Natural killer cell (primary cell): ENCODE measurements at regions not wholly inside any gene's neighbourhood (a gene's known extent, or its start where the extent isn't known, plus 50 kb on each side); places are given as distances from the start of the nearest gene placed in this dataset.

Experiments used
- ATAC-seq, 3 donors: fragments of 150-1000 bp in 2 of 3; fragments of 200-7000 bp in 1 of 3; cut with Tn5 transposase; 1 replicate in 1 of 3; 2 replicates in 2 of 3; pipeline ENCODE4 v1.10.0; 2021; ENCODE audit warnings: mild to moderate bottlenecking in 2 of 3, moderate library complexity in 2 of 3
- DNase-seq, 2 donors: peaks; one replicate each; pipeline versions ENCODE4 v3.0.0 to v3.0.0-alpha.2; 2013 to 2021; ENCODE audit warnings: mixed read lengths in 1 of 2
- H3K27ac ChIP-seq: one replicate; pipeline ENCODE4 v1.5.1; 2013; ENCODE audit warnings: mild to moderate bottlenecking, low read length
- H3K27me3 ChIP-seq: one replicate; pipeline ENCODE4 v1.6.1; 2013; ENCODE audit warnings: low read length; ENCODE audit not compliant: control insufficient read depth, insufficient read depth
- H3K36me3 ChIP-seq: one replicate; pipeline ENCODE4 v1.6.1; 2013; ENCODE audit warnings: low read length; ENCODE audit not compliant: control insufficient read depth, insufficient read depth
- H3K4me1 ChIP-seq: one replicate; pipeline ENCODE4 v1.6.1; 2013; ENCODE audit warnings: low read length; ENCODE audit not compliant: control insufficient read depth, insufficient read depth
- H3K4me3 ChIP-seq: one replicate; pipeline ENCODE4 v1.5.1; 2013; ENCODE audit warnings: low read length
- H3K9me3 ChIP-seq: one replicate; pipeline ENCODE4 v1.6.1; 2013; ENCODE audit warnings: low read length; ENCODE audit not compliant: control insufficient read depth, insufficient read depth
- H3K27ac Mint-ChIP-seq, 2 donors: one replicate each; pipeline ENCODE4 v1.8.0; 2022; ENCODE audit warnings: mild to moderate bottlenecking in 2 of 2, mixed read lengths in 2 of 2, moderate library complexity in 1 of 2
- H3K27me3 Mint-ChIP-seq, 2 donors: one replicate each; pipeline ENCODE4 v1.8.0; 2022; ENCODE audit warnings: low read depth in 2 of 2, mixed read lengths in 2 of 2
- H3K36me3 Mint-ChIP-seq: one replicate; pipeline ENCODE4 v1.8.0; 2022; ENCODE audit warnings: mixed read lengths
- H3K4me1 Mint-ChIP-seq, 2 donors: one replicate each; pipeline ENCODE4 v1.8.0; 2022; ENCODE audit warnings: mixed read lengths in 2 of 2
- H3K4me3 Mint-ChIP-seq: one replicate; pipeline ENCODE4 v1.8.0; 2022; ENCODE audit warnings: mild to moderate bottlenecking, moderate library complexity, mixed read lengths
- H3K9me3 Mint-ChIP-seq, 2 donors: one replicate each; pipeline ENCODE4 v1.8.0; 2022; ENCODE audit warnings: mixed read lengths in 2 of 2
- CTCF ChIP-seq: fragments of 200-600 bp; IDR thresholded peaks from one replicate; pipeline ENCODE4 v1.8.0; 2022; ENCODE audit warnings: antibody characterized with exemption
- WGBS: methylation state at CpG from one replicate; pipeline ENCODE4 v1.1.7; 2013; ENCODE audit warnings: missing lambda C conversion rate; ENCODE audit not compliant: insufficient coverage; 5-methylcytosine and 5-hydroxymethylcytosine counted together
- intact Hi-C: fragments of 100-400 bp; cut with micrococcal nuclease; formaldehyde crosslinking; loops from one replicate; pipeline ENCODE4 v1.14.2; 2022

GRCh38 chr6:128635219-128635618 lies 114.8 kb upstream of the PTPRK start:
- Histone ChIP-seq H3K9me3 (no peaks in the 10 kb centered on the region), H3K4me1 (no peaks in the 10 kb centered on the region), H3K36me3 (no peaks in the 10 kb centered on the region), H3K27ac (no peak overlapping the region), H3K27me3 (no peaks in the 10 kb centered on the region), H3K4me3 (no peak overlapping the region)
- H3K36me3 Mint-ChIP-seq, result no peaks in the 10 kb centered on the region
- H3K4me1 Mint-ChIP-seq, result no peaks in the 10 kb centered on the region
- intact Hi-C loops, result no loop called here
- TF ChIP-seq CTCF, result no peak
- 69% methylated on average over 2 of the region's 2 CpGs for WGBS
- peaks cover 5 to 8% of the 10 kb centered on the region in 2 donors for H3K9me3 Mint-ChIP-seq
- no peak for ATAC-seq
- no peak overlapping the region for H3K27ac Mint-ChIP-seq
- no peak for DNase-seq
- no peaks in the 10 kb centered on the region for H3K27me3 Mint-ChIP-seq
- H3K4me3 Mint-ChIP-seq, result no peak overlapping the region

- Mint-ChIP-seq H3K4me1 (no peaks in the 10 kb centered on the region), H3K27ac (no peak overlapping the region), H3K27me3 (no peaks in the 10 kb centered on the region), H3K36me3 (no peaks in the 10 kb centered on the region), H3K4me3 (no peak overlapping the region), H3K9me3 (peaks cover 5 to 8% of the 10 kb centered on the region in 2 donors)
- WGBS, result 83% methylated on average over 1 of the region's 2 CpGs
- Histone ChIP-seq H3K4me3 (no peak overlapping the region), H3K27ac (no peak overlapping the region), H3K9me3 (no peaks in the 10 kb centered on the region), H3K27me3 (no peaks in the 10 kb centered on the region), H3K4me1 (no peaks in the 10 kb centered on the region), H3K36me3 (no peaks in the 10 kb centered on the region)
- no peak for TF ChIP-seq CTCF
- ATAC-seq, result no peak
- intact Hi-C loops, result no loop called here
- no peak for DNase-seq
Observed at GRCh38 chr6:128632131-128632530, 111.7 kb upstream of the PTPRK start.

GRCh38 chr6:128631031-128631430 lies 110.6 kb upstream of the PTPRK start:
- Histone ChIP-seq H3K4me3 (no peak overlapping the region), H3K27me3 (no peaks in the 10 kb centered on the region), H3K9me3 (no peaks in the 10 kb centered on the region), H3K36me3 (no peaks in the 10 kb centered on the region), H3K27ac (no peak overlapping the region), H3K4me1 (no peaks in the 10 kb centered on the region)
- Mint-ChIP-seq H3K4me1 (no peaks in the 10 kb centered on the region), H3K9me3 (peaks cover 4 to 5% of the 10 kb centered on the region in 2 donors), H3K27ac (no peak overlapping the region), H3K36me3 (no peaks in the 10 kb centered on the region), H3K4me3 (no peak overlapping the region), H3K27me3 (no peaks in the 10 kb centered on the region)
- intact Hi-C loops, result no loop called here
- no peak for DNase-seq
- ATAC-seq, result no peak
- 90% methylated on average over 5 of the region's 5 CpGs for WGBS
- no peak for TF ChIP-seq CTCF

GRCh38 chr6:128630213-128630612 lies 109.8 kb upstream of the PTPRK start:
- Mint-ChIP-seq H3K27ac (no peak overlapping the region), H3K4me3 (no peak overlapping the region), H3K9me3 (peaks cover 4 to 5% of the 10 kb centered on the region in 2 donors), H3K36me3 (no peaks in the 10 kb centered on the region), H3K27me3 (no peaks in the 10 kb centered on the region), H3K4me1 (no peaks in the 10 kb centered on the region)
- no peak for ATAC-seq
- H3K9me3 ChIP-seq, result no peaks in the 10 kb centered on the region
- H3K36me3 ChIP-seq, result no peaks in the 10 kb centered on the region
- intact Hi-C loops, result no loop called here
- H3K27me3 ChIP-seq, result no peaks in the 10 kb centered on the region
- H3K4me3 ChIP-seq, result no peak overlapping the region
- no peak overlapping the region for H3K27ac ChIP-seq
- WGBS, result 80% methylated on average over 3 of the region's 3 CpGs
- DNase-seq, result no peak
- TF ChIP-seq CTCF, result no peak
- no peaks in the 10 kb centered on the region for H3K4me1 ChIP-seq
